CD8-positive, alpha-beta memory T cell (primary cell): ENCODE measurements at regions not wholly inside any gene's neighbourhood (a gene's known extent, or its start where the extent isn't known, plus 50 kb on each side); places are given as distances from the start of the nearest gene placed in this dataset.

Source experiments
- CTCF ChIA-PET: fragments of 350-600 bp; sonication (Branson Sonifier 250); formaldehyde crosslinking; loops from one replicate; lab custom pipeline; 2021; ENCODE audit warnings: antibody characterized with exemption; lab: Charles Lee
- POLR2A ChIA-PET: fragments of 350-600 bp; sonication (Branson Sonifier 250); formaldehyde crosslinking; loops from one replicate; lab custom pipeline; 2021; ENCODE audit warnings: antibody characterized with exemption; lab: Charles Lee
- DNase-seq, 5 donors: peaks; one replicate each; pipeline versions ENCODE4 v3.0.0 to v3.0.0-alpha.2; 2020 to 2022; ENCODE audit warnings: mixed read lengths in 1 of 5
- H3K27ac ChIP-seq: one replicate; pipeline ENCODE4 v1.7.0; 2013; ENCODE audit warnings: low read depth, mild to moderate bottlenecking, low read length, moderate library complexity
- H3K27me3 ChIP-seq: 2 replicates; pipeline ENCODE4 v1.7.0; 2013; ENCODE audit warnings: low read length, mild to moderate bottlenecking; ENCODE audit not compliant: insufficient read depth, poor library complexity, severe bottlenecking
- H3K36me3 ChIP-seq: 2 replicates; pipeline ENCODE4 v1.7.0; 2013; ENCODE audit warnings: mild to moderate bottlenecking, low read length, moderate library complexity; ENCODE audit not compliant: insufficient read depth
- H3K4me1 ChIP-seq: 2 replicates; pipeline ENCODE4 v1.7.0; 2013; ENCODE audit warnings: mild to moderate bottlenecking, low read length, moderate library complexity; ENCODE audit not compliant: insufficient read depth
- H3K4me3 ChIP-seq: 2 replicates; pipeline ENCODE4 v1.7.0; 2013; ENCODE audit warnings: mild to moderate bottlenecking, low read length
- H3K9me3 ChIP-seq: 2 replicates; pipeline ENCODE4 v1.7.0; 2013; ENCODE audit warnings: mild to moderate bottlenecking, low read length
- H3K27ac Mint-ChIP-seq, 8 donors: one replicate each; pipeline ENCODE4 v1.8.0; 2020 to 2021; ENCODE audit warnings: mixed read lengths in 8 of 8, mild to moderate bottlenecking in 6 of 8, inconsistent platforms in 3 of 8, moderate library complexity in 3 of 8
- H3K27me3 Mint-ChIP-seq, 2 donors: one replicate each; pipeline ENCODE4 v1.8.0; 2020 to 2021; ENCODE audit warnings: mixed read lengths in 2 of 2, mild to moderate bottlenecking in 1 of 2, moderate library complexity in 1 of 2
- H3K36me3 Mint-ChIP-seq, 3 donors: one replicate each; pipeline ENCODE4 v1.8.0; 2020 to 2021; ENCODE audit warnings: mixed read lengths in 3 of 3, inconsistent platforms in 1 of 3, mild to moderate bottlenecking in 1 of 3
- H3K4me1 Mint-ChIP-seq, 3 donors: one replicate each; pipeline ENCODE4 v1.8.0; 2020 to 2021; ENCODE audit warnings: mixed read lengths in 3 of 3, inconsistent platforms in 1 of 3, mild to moderate bottlenecking in 1 of 3
- H3K4me3 Mint-ChIP-seq, 7 donors: one replicate each; pipeline ENCODE4 v1.8.0; 2020 to 2021; ENCODE audit warnings: mixed read lengths in 7 of 7, mild to moderate bottlenecking in 6 of 7, moderate library complexity in 4 of 7, inconsistent platforms in 2 of 7
- H3K9me3 Mint-ChIP-seq, 5 donors: one replicate each; pipeline ENCODE4 v1.8.0; 2020 to 2022; ENCODE audit warnings: mixed read lengths in 5 of 5, mild to moderate bottlenecking in 3 of 5, moderate library complexity in 2 of 5, inconsistent platforms in 1 of 5

- no peak overlapping the region for H3K4me3 Mint-ChIP-seq
- Histone ChIP-seq H3K9me3 (no peaks in the 10 kb centered on the region), H3K4me1 (no peaks in the 10 kb centered on the region), H3K4me3 (no peak overlapping the region), H3K36me3 (no peaks in the 10 kb centered on the region), H3K27me3 (no peaks in the 10 kb centered on the region), H3K27ac (no peak overlapping the region)
- H3K36me3 Mint-ChIP-seq = no peaks in the 10 kb centered on the region
- peaks cover 3 to 6% of the 10 kb centered on the region in 2 donors for H3K27me3 Mint-ChIP-seq
- peak in 1 of 5 donors; percentile 18 for DNase-seq
- H3K4me1 Mint-ChIP-seq = peaks cover 0 to 6% (median 4%) of the 10 kb centered on the region in 3 donors
- no peak overlapping the region for H3K27ac Mint-ChIP-seq
- CTCF ChIA-PET = interaction anchor here (0.9 to 2.2 kb wide), 8 partner anchors 10 to 903 kb away, joined by 3 to 13 read pairs (median 3); no protein-coding TSS in a partner anchor
- H3K9me3 Mint-ChIP-seq = no peaks in the 10 kb centered on the region
- POLR2A ChIA-PET = no interaction called here
Measured at GRCh38 chr14:60349663-60350365, 100.8 kb downstream of the PPM1A start.

GRCh38 chr14:60350366-60350720, 101.3 kb downstream of the PPM1A start:
- peaks cover 0 to 6% (median 4%) of the 10 kb centered on the region in 3 donors for H3K4me1 Mint-ChIP-seq
- no peak overlapping the region for H3K27ac ChIP-seq
- DNase-seq = no peak
- no peaks in the 10 kb centered on the region for H3K36me3 ChIP-seq
- H3K9me3 Mint-ChIP-seq = no peaks in the 10 kb centered on the region
- peaks cover 3 to 6% of the 10 kb centered on the region in 2 donors for H3K27me3 Mint-ChIP-seq
- ChIA-PET CTCF (interaction anchor here (0.9 to 2.2 kb wide), 8 partner anchors 9 to 902 kb away, joined by 3 to 13 read pairs (median 4); no protein-coding TSS in a partner anchor), POLR2A (no interaction called here)
- H3K4me3 ChIP-seq = no peak overlapping the region
- no peaks in the 10 kb centered on the region for H3K27me3 ChIP-seq
- no peaks in the 10 kb centered on the region for H3K9me3 ChIP-seq
- H3K27ac Mint-ChIP-seq = no peak overlapping the region
- H3K4me1 ChIP-seq = no peaks in the 10 kb centered on the region
- H3K36me3 Mint-ChIP-seq = no peaks in the 10 kb centered on the region
- H3K4me3 Mint-ChIP-seq = no peak overlapping the region

GRCh38 chr14:60353420-60353819, 104.4 kb downstream of the PPM1A start:
- Mint-ChIP-seq H3K36me3 (no peaks in the 10 kb centered on the region), H3K27ac (no peak overlapping the region), H3K9me3 (no peaks in the 10 kb centered on the region), H3K4me1 (no peaks in the 10 kb centered on the region), H3K4me3 (no peak overlapping the region), H3K27me3 (peaks cover 3 to 9% of the 10 kb centered on the region in 2 donors)
- no peaks in the 10 kb centered on the region for H3K27me3 ChIP-seq
- H3K27ac ChIP-seq = no peak overlapping the region
- no peaks in the 10 kb centered on the region for H3K4me1 ChIP-seq
- no peaks in the 10 kb centered on the region for H3K9me3 ChIP-seq
- ChIA-PET CTCF (no interaction called here), POLR2A (no interaction called here)
- no peaks in the 10 kb centered on the region for H3K36me3 ChIP-seq
- no peak overlapping the region for H3K4me3 ChIP-seq
- DNase-seq = no peak

GRCh38 chr14:60355768-60356167, 106.7 kb downstream of the PPM1A start:
- H3K4me1 ChIP-seq = no peaks in the 10 kb centered on the region
- POLR2A ChIA-PET = no interaction called here
- H3K36me3 ChIP-seq = no peaks in the 10 kb centered on the region
- Mint-ChIP-seq H3K27me3 (peaks cover 3 to 9% of the 10 kb centered on the region in 2 donors), H3K36me3 (no peaks in the 10 kb centered on the region), H3K27ac (no peak overlapping the region), H3K4me3 (no peak overlapping the region), H3K4me1 (no peaks in the 10 kb centered on the region), H3K9me3 (no peaks in the 10 kb centered on the region)
- no peak for DNase-seq
- H3K27ac ChIP-seq = no peak overlapping the region
- no peak overlapping the region for H3K4me3 ChIP-seq
- no peaks in the 10 kb centered on the region for H3K9me3 ChIP-seq
- H3K27me3 ChIP-seq = no peaks in the 10 kb centered on the region
- CTCF ChIA-PET = no interaction called here

GRCh38 chr14:60356386-60356785, 107.4 kb downstream of the PPM1A start:
- H3K4me3 Mint-ChIP-seq = no peak overlapping the region
- Histone ChIP-seq H3K36me3 (no peaks in the 10 kb centered on the region), H3K4me3 (no peak overlapping the region), H3K27me3 (no peaks in the 10 kb centered on the region), H3K27ac (no peak overlapping the region), H3K9me3 (no peaks in the 10 kb centered on the region), H3K4me1 (no peaks in the 10 kb centered on the region)
- DNase-seq = no peak
- ChIA-PET POLR2A (no interaction called here), CTCF (no interaction called here)
- H3K27ac Mint-ChIP-seq = no peak overlapping the region
- H3K36me3 Mint-ChIP-seq = no peaks in the 10 kb centered on the region
- H3K4me1 Mint-ChIP-seq = no peaks in the 10 kb centered on the region
- H3K27me3 Mint-ChIP-seq = peaks cover 6 to 14% of the 10 kb centered on the region in 2 donors
- no peaks in the 10 kb centered on the region for H3K9me3 Mint-ChIP-seq

GRCh38 chr14:60356906-60357550, 108.0 kb downstream of the PPM1A start:
- DNase-seq = no peak
- CTCF ChIA-PET = no interaction called here

GRCh38 chr14:60357551-60358149, 108.6 kb downstream of the PPM1A start:
- no peaks in the 10 kb centered on the region for H3K4me1 ChIP-seq
- H3K36me3 ChIP-seq = no peaks in the 10 kb centered on the region
- H3K9me3 ChIP-seq = no peaks in the 10 kb centered on the region
- no peak overlapping the region for H3K4me3 ChIP-seq
- peaks cover 9 to 11% of the 10 kb centered on the region in 2 donors for H3K27me3 Mint-ChIP-seq
- H3K9me3 Mint-ChIP-seq = no peaks in the 10 kb centered on the region
- no peak overlapping the region for H3K27ac Mint-ChIP-seq
- H3K27ac ChIP-seq = no peak overlapping the region
- no peaks in the 10 kb centered on the region for H3K27me3 ChIP-seq
- DNase-seq = no peak
- no peaks in the 10 kb centered on the region for H3K36me3 Mint-ChIP-seq
- POLR2A ChIA-PET = interaction anchor here (0.6 to 0.7 kb wide), 2 partner anchors 696 to 1343 kb away, joined by 4 to 5 read pairs; no protein-coding TSS in a partner anchor
- H3K4me3 Mint-ChIP-seq = no peak overlapping the region
- CTCF ChIA-PET = interaction anchor here (1.0 kb wide), 1 partner anchor 52 kb away, joined by 4 read pairs; no protein-coding TSS in a partner anchor
- no peaks in the 10 kb centered on the region for H3K4me1 Mint-ChIP-seq

More at GRCh38 chr14:60356906-60357550, 108.0 kb downstream of the PPM1A start:
- Histone ChIP-seq H3K27ac (no peak overlapping the region), H3K36me3 (no peaks in the 10 kb centered on the region), H3K4me1 (no peaks in the 10 kb centered on the region), H3K9me3 (no peaks in the 10 kb centered on the region), H3K4me3 (no peak overlapping the region), H3K27me3 (no peaks in the 10 kb centered on the region)
- H3K4me3 Mint-ChIP-seq = no peak overlapping the region
- H3K27me3 Mint-ChIP-seq = peaks cover 5 to 9% of the 10 kb centered on the region in 2 donors
- H3K9me3 Mint-ChIP-seq = no peaks in the 10 kb centered on the region
- no peaks in the 10 kb centered on the region for H3K4me1 Mint-ChIP-seq
- H3K36me3 Mint-ChIP-seq = no peaks in the 10 kb centered on the region
- H3K27ac Mint-ChIP-seq = no peak overlapping the region
- POLR2A ChIA-PET = no interaction called here

- Histone ChIP-seq H3K4me1 (no peaks in the 10 kb centered on the region), H3K4me3 (no peak overlapping the region), H3K27ac (no peak overlapping the region), H3K36me3 (no peaks in the 10 kb centered on the region), H3K27me3 (no peaks in the 10 kb centered on the region), H3K9me3 (no peaks in the 10 kb centered on the region)
- Mint-ChIP-seq H3K27me3 (peaks cover 14 to 31% of the 10 kb centered on the region in 2 donors), H3K27ac (no peak overlapping the region), H3K9me3 (peaks cover 0 to 6% (median 0%) of the 10 kb centered on the region in 5 donors), H3K36me3 (no peaks in the 10 kb centered on the region), H3K4me3 (no peak overlapping the region), H3K4me1 (no peaks in the 10 kb centered on the region)
- DNase-seq = no peak
- CTCF ChIA-PET = no interaction called here
- POLR2A ChIA-PET = no interaction called here
Measured at GRCh38 chr14:60363275-60363674, 114.3 kb downstream of the PPM1A start.
